Endothelial cell of hepatic sinusoid (primary cell): ENCODE measurements at regions not wholly inside any gene's neighbourhood (a gene's known extent, or its start where the extent isn't known, plus 50 kb on each side); places are given as distances from the start of the nearest gene placed in this dataset.
"Not testable (repeated sequence)": the region's sequence is repeated elsewhere in the genome, so short reads cannot be mapped to it uniquely, and the experiment has no call there.

Experiments used
- in situ Hi-C: cut with HindIII; loops from 2 replicates; pipeline ENCODE4 v1.10.0; 2017; ENCODE audit warnings: low sequenced_read_pairs

GRCh38 chr1:82373710-82374109 is 573.0 kb downstream of the ADGRL2 start:
- in situ Hi-C loops: no loop called here

GRCh38 chr1:82371844-82372498 is 571.2 kb downstream of the ADGRL2 start:
- in situ Hi-C loops: no loop called here

GRCh38 chr1:82367456-82367855 is 566.7 kb downstream of the ADGRL2 start:
- in situ Hi-C loops: no loop called here

- in situ Hi-C loops: no loop called here
Measured at GRCh38 chr1:82366689-82367088, 566.0 kb downstream of the ADGRL2 start.

GRCh38 chr1:82359541-82359940 is 558.8 kb downstream of the ADGRL2 start:
- in situ Hi-C loops: not testable (repeated sequence)

- in situ Hi-C loops: not testable (repeated sequence)
Measured at GRCh38 chr1:82358706-82359105, 558.0 kb downstream of the ADGRL2 start.

GRCh38 chr1:82354546-82354945 is 553.8 kb downstream of the ADGRL2 start:
- in situ Hi-C loops: not testable (repeated sequence)

GRCh38 chr1:82348487-82348886 is 547.8 kb downstream of the ADGRL2 start:
- in situ Hi-C loops: no loop called here

GRCh38 chr1:82346141-82346540 is 545.4 kb downstream of the ADGRL2 start:
- in situ Hi-C loops: no loop called here

GRCh38 chr1:82343381-82343780 is 542.6 kb downstream of the ADGRL2 start:
- in situ Hi-C loops: no loop called here

GRCh38 chr1:82337635-82338034 is 536.9 kb downstream of the ADGRL2 start:
- in situ Hi-C loops: no loop called here

- in situ Hi-C loops: no loop called here
Measured at GRCh38 chr1:82330330-82330729, 529.6 kb downstream of the ADGRL2 start.

- in situ Hi-C loops: no loop called here
Measured at GRCh38 chr1:82329226-82329625, 528.5 kb downstream of the ADGRL2 start.

- in situ Hi-C loops: no loop called here
Measured at GRCh38 chr1:82323144-82323841, 522.6 kb downstream of the ADGRL2 start.

GRCh38 chr1:82321794-82322193 is 521.1 kb downstream of the ADGRL2 start:
- in situ Hi-C loops: no loop called here

- in situ Hi-C loops: loop anchor here (10.0 kb wide), 1 partner anchor 105 kb away; no protein-coding TSS in a partner anchor
Measured at GRCh38 chr1:82319546-82319945, 518.8 kb downstream of the ADGRL2 start.

- in situ Hi-C loops: loop anchor here (10.0 kb wide), 1 partner anchor 104 kb away; no protein-coding TSS in a partner anchor
Measured at GRCh38 chr1:82318921-82319320, 518.2 kb downstream of the ADGRL2 start.

GRCh38 chr1:82318265-82318664 is 517.5 kb downstream of the ADGRL2 start:
- in situ Hi-C loops: loop anchor here (10.0 kb wide), 1 partner anchor 103 kb away; no protein-coding TSS in a partner anchor

- in situ Hi-C loops: loop anchor here (10.0 kb wide), 1 partner anchor 103 kb away; no protein-coding TSS in a partner anchor
Measured at GRCh38 chr1:82317671-82318070, 516.9 kb downstream of the ADGRL2 start.

GRCh38 chr1:82299656-82300055 is 498.9 kb downstream of the ADGRL2 start:
- in situ Hi-C loops: no loop called here

GRCh38 chr1:82299056-82299455 is 498.3 kb downstream of the ADGRL2 start:
- in situ Hi-C loops: no loop called here
